Kasumi-1 (cell line): ENCODE measurements at regions not wholly inside any gene's neighbourhood (a gene's known extent, or its start where the extent isn't known, plus 50 kb on each side); places are given as distances from the start of the nearest gene placed in this dataset.
"Not testable (repeated sequence)": the region's sequence is repeated elsewhere in the genome, so short reads cannot be mapped to it uniquely, and the experiment has no call there.

Experiments used
- DNase-seq, 2 experiments: peaks; one replicate each; lab custom pipeline; 2025; lab: John Stamatoyannopoulos, UW

DNA sequence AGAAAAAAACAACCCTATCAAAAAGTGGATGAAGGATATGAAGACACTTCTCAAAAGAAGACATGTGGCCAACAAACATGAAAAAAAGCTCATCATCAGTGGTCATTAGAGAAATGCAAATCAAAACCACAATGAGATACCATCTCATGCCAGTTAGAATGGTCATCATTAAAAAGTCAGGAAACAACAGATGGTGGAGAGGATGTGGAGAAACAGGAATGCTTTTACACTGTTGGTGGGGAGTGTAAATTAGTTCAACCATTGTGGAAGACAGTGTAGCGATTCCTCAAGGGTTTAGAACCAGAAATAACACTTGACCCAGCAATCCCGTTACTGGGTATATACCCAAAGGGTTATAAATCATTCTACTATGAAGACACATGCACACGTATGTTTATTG is 124.0 kb upstream of the PRICKLE1 start:
- DNase-seq, result not testable (repeated sequence)

DNA sequence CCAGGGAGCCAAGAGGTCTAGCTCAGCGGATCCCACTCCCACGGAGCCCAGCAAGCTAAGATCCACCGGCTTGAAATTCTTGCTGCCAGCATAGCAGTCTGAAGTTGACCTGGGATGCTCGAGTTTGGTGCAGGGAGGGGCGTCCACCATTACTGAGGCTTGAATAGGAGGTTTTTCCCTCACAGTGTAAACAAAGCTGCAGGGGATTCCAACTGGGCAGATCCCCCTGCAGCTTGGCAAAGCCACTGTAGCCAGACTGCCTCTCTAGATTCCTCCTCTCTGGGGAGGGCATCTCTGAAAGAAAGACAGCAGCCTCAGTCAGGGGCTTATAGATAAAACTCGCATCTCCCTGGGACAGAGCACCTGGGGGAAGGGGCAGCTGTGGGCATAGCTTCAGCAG is 118.8 kb upstream of the PRICKLE1 start:
- not testable (repeated sequence) for DNase-seq

DNA sequence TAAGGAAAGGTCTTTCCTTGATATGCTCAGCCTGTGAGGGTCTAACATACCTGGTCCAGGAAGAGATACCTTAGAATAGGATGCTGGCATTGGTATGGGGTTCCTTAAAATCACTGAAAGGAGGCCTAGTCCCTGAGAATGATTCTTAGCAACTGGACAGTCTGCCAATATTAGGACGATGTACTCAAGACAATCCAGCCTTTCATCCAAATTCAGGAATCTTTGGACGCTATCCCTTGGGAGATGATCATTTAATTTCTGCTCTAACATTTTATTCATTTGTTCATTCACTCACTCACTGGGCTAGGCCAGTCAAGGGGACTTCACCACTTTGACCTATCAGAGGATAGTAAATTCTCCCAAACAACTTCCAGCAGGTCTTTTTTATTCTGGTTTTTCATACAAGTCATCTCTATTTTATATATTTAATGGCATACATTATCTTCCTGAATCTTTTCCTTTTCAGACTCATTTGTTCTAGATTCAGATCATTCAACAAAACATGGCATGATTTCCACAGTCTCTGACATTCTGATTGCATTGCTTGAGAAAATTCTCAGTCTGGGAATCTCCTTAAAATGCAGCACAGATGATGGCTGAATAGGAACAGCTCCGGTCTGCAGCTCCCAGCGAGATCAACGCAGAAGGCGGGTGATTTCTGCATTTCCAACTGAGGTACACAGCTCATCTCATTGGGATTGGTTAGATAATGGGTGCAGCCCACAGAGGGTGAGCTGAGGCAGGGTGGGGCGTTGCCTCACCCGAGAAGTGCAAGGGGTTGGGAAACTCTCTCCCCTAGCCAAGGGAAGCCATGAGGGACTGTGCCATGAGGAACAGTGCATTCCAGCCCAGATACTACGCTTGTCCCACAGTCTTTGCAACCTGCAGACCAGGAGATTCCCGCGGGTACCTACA is 118.0 kb upstream of the PRICKLE1 start:
- DNase-seq, result no peak

DNA sequence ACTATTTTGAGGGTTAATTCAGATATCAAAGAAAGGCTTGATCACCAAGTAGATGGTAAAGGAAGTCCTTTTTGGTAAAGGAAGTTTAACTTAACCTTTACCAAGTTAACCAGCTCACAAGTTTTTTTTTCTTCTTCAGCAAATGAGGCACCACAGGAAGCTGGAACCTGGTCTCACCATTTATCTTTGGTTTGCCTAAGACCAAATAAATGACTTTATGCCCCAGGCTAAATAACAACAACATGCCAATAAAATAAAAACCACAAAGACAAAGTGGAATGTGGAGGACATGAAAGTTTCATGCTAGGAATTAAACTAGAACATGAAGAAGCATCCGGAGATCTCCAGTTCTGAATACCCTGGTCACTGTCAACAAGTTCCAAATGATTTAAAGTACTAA is 116.8 kb upstream of the PRICKLE1 start:
- no peak for DNase-seq

DNA sequence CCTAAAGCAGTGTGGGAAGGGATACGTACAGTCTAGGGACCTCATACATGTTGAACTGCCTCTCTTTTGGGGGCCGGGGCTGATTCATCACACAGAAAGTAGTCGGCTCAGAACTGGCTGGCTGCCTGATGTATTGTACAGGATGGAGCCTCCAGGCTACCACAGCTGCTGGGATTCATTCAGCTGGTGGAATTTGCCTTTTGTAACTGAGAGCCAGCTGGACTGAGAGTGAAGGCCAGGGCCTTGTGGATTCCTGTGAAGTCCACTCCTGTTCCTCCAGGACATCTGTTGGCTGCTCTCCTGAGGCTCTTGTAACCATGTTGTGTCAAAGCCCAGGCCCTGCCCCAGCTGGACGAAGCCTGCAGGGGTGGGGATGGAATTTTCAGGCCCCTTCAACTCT is 116.3 kb upstream of the PRICKLE1 start:
- DNase-seq, result no peak

DNA sequence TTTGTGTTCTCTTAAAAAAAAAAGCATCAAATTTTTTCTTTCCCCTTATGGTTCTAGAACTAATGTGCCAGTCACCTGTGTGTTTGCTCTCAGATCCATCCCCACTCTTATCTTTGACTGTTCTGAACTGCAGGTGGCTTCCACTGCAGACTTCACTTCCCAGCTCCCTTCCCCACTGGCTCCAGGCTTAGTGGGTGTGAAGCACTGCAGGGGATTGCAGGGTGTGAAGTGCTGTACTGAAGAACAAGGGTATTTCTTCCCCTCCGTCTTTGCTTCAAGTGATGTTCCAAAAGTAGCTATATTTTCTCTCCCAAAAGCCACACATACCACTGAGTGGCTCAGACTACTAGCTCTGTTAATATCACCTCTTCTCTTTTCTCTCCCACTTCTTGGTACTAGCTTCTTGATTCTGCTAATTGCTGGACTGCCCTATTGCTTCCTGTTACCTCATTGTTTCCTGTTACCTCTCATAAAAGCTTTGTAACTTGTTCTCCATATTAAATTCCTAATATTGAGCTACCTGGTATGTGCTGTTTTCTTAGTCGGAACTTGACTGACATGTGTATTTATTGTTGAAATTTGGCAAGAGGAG is 115.4 kb upstream of the PRICKLE1 start:
- DNase-seq, result peak; percentile 47 to 55

DNA sequence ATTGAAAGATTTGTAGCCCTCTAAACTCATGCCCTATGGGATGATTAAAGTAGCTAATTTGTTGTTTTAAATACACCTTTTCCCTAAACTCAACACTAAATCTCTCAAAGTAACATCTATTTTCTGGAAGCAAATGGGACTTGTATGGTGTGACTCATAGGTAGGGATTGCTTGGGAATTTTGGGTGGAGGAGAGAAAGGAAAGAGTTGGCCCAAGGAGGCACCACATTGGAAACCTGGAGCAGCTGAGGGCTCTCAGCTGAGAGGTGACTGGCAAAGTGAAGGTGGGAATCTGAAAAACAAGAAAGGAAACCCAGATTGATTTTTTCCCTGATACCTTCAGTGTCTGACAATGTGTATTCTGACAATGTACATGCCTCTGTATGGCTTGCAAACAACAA is 114.8 kb upstream of the PRICKLE1 start:
- DNase-seq, result no peak

DNA sequence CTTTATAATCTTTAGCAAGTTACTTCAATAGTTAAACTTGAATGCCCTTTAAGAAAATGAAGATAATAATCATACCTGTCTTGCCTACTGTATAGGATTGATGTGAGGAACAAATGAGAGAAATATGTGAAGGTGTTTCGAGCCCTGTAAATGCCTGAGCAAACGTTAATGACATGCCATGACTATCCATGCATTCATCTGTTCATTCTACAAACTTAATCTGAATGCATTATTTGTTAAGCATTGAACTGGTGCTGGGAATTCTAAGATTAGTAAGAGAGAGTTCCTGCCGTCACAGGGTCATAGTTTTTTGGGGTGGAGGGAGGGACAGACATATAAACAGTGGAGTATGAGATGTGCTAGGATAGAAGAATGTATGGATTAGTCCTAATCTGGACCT is 111.5 kb upstream of the PRICKLE1 start:
- DNase-seq, result no peak

DNA sequence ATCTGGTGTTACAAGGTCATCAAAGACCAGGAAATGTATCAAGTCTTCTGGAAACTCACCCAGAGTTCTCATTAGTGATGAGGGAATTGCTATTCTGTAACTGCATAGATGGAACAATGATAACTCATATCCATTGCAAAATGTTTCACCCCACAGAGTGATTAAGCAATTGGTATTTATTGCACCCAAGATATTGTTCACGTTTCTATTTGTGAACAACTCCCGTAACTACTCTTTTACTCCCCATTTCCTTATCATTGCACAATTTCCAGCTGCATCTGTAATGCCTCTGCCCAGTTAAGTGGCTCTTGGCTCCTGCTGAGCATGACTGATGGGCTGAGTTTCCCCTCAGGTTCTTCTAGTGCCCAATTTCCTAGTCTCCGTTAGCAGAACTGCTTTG is 108.7 kb upstream of the PRICKLE1 start:
- DNase-seq, result peak; percentile 83 to 89

DNA sequence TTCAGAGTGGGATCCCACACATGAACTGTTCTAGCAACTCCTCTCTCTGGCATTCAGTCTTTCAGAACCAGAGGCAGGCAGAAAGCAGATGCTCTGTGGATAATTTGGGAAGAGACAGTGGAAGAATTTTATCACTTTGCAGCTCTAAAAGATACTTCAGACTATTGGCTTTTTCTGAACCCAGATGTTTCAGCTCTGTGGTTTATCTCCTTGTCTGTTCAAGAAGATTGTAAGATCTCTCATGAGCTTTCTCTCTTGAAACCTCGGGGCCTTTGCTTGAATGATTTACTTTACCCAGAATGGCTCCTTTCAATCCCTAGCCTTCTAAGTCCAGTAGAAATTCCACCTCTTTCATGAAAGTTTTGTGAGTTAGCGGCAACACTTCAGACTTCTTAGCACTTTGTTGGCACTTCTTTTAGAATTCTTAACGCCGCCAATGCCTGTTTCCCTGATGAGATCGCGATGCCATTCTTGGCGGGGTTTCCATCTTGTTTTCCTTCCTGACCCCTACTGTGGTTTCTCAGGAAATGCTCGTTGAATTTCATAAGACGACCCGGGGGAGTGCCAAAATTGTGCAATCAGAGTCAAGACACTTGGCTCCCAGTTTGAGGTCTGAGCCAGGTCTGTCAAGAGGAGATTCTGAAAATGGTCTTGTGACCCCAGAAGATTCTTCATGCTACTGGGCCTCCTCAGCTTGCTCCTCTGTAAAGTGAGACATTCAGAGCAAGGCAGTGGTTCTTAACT is 107.0 kb upstream of the PRICKLE1 start:
- peak; percentile 70 to 87 for DNase-seq

DNA sequence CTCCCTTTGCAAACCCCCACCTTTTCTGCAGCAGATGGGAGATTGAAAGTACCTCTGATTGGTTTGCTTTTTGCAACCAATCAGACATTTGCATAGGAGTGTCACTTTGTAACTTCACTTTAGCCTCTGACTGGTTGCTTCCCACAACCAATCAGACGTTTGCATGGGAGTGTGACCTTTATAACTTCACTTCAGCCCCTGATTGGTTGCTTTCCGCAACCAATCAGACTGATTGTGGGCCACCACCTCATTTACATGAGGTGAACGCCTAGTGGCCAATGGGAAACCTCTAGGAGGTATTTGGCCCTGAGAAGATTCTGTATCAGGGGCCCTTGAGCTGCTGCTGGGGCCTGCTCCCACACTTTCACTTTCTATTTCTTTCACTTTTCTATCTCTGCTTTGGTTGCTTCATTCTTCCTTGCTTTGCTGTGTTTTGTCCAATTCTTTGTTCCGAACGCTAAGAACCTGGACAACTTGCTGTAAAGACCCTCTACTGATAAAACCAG is 106.0 kb upstream of the PRICKLE1 start:
- peak in 1 of 2 experiments; percentile 31 for DNase-seq

DNA sequence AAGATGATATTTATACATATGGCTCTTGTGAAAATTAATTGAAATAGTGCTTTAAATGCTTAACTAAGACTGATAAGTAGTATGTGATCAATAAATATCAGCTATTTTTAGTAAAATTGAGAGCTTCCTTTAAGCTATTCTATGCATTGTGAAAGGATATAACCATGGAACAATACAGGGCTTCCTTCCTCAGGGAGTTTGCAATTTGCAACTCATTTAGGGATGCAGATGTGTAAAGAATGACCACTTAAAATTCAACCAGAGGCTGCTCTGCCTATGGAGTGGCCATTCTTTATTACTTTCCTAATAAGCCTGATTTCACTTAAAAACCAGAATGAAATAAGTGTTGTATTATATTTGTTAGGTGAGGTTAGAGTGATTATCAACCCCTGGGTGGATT is 103.2 kb upstream of the PRICKLE1 start:
- DNase-seq, result no peak

DNA sequence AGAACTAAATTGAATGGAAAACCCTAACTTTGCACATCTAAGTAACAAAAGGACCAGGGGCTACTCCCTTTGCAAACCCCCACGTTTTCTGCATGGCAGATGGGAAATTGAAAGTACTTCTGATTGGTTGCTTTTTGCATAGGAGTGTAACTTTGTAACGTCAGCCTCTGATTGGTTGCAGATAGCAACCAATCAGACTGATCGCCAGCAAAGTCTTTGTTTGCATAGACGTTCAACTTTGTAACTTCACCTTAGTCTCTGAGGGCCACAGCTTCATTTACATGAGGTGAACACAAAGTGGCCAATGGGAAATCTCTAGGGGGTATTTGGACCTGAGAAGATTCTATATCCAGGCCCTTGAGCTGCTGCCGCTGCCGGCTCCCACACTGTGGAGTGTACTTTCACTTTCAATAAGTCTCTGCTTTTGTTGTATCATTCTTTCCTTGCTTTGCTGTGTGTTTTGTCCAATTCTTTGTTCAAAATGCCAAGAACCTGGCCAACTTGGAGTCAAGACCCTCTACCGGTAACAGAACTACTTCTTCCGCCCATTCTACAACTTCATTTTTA is 102.5 kb upstream of the PRICKLE1 start:
- no peak for DNase-seq

DNA sequence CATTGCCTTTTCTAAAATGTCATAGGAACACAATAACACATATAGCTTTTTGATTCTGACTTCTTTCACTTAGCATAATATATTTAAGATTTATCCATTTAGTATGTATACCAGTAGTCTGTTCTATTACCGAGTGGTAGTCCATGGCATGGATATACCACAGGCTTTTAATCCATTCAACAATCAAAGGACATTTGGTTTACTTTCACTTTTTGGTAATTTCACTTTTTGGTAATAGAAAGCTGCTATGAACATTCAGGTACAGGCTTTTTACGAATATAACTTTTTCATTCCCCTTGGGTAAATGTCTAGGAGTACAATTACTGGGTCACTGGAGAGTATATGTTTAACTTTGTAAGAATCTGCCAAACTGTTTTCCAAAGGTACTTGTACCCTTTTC is 100.7 kb upstream of the PRICKLE1 start:
- DNase-seq, result no peak

DNA sequence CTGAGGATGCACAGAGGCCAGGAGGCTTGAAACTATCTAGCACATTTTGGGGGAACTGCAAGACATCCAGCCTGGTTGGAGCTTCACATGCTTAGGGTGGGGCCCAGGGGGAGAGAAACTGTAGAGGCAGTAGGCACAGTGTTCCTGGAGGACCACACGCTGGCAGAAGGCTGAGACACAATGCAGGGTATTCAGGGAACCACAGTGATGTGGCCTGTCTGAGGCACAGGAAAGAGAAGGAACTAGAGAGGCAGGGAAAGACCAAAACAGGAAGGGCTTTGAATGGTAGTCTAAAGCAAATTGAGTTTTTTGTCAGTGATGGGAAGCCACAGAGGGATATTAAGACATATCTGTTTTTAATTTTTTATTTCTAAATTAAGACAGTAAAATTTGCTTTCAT is 100.2 kb upstream of the PRICKLE1 start:
- peak; percentile 45 to 63 for DNase-seq

DNA sequence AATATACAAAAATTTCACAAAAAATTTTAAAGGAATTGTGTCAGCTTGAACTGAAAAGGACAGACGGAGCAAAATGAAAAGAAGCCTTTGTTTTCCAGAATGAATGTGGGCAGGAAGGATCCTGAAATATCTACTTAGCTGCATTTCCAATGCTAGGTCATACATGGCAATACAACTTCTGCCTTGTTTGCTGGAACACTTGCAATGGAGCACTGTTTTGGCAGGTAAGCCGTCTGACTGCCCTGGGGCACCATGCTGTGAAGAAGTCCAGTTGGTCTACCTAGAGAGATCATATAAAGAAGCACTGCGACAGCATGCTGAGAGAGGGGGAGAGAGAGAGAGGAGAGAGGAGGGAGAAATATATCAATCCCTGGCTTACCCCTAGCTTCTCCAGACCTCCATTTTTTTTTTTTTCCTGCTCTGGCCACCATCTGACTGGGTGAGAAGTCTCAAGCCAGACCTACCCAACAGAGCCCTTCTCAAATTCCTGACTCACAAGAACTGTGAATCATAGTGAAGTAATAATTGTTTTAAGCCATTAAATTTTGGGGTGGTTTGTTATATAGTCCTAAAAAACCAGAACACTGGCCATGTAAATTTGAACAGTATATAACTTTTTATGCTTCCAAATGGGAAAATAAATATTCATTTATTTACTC is 97.1 kb upstream of the PRICKLE1 start:
- DNase-seq, result no peak

DNA sequence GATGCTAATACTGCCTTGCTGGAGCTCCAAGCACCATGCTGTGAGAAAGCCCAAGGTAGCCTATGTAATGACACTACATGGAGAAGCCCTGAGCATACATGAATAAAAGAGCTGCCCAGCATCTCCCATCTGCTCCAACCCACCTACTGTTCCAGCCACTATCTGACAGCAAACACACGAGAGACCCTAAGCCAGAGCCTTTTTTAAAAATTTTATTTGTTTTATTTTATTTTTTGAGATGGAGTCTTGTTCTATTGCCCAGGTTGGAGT is 95.2 kb upstream of the PRICKLE1 start:
- DNase-seq, result no peak

DNA sequence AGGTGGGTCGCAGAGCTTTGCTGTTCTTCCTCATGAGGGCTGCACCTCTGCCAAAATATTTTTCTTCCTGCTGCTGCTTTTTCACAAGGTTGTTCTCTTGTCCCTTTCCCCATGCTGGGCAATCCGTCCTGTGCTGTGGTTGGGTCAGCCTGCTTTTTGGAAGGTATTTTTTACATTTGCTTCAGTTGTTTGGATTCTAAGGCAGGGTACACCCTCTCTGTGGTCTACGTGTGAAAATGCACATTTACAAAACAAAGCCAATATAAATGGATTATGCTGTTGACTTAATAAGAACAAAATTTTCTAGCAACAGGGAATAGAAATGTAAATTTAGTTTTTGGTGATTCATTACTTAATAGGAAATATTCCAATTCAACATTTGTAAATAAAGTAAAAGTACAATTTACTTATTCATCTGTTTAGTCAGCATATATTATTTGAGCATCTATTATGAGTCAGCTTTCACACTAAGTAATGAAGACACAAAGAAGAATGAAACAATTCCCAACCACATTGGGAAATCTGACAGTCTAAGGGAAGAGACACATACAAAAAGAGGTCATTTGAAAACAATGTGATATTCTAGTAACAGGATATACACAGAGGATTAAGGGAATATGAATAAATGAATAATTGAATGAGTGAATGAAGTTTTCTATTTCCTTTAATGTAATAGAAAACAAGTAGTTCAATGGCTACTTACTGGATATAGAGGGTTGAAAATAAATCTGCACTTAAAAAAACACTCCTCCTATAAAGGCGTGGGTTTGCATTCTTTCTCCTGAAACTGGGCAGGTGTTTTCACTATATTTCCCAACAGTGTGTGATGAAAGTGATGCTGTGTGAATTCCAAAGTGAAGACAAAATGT is 94.6 kb upstream of the PRICKLE1 start:
- no peak for DNase-seq

DNA sequence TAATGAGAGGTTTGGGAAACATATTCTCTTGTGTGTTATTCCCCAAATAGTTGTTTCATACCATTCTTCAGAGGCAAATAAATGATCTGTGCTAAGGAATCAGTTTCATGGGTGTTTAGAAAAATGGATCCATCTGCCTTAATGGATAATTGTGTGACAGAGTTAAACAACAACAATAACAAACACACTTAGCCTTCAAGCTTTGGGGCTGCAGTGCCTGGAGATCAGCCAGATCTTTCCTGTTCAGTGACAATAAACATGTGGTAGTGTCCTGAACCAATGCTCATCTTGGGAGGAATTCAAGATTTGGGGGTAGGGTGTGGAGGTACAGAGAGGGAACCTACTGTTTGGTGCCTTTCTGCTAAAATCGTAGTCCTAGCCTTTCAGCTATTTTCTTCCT is 93.7 kb upstream of the PRICKLE1 start:
- no peak for DNase-seq

DNA sequence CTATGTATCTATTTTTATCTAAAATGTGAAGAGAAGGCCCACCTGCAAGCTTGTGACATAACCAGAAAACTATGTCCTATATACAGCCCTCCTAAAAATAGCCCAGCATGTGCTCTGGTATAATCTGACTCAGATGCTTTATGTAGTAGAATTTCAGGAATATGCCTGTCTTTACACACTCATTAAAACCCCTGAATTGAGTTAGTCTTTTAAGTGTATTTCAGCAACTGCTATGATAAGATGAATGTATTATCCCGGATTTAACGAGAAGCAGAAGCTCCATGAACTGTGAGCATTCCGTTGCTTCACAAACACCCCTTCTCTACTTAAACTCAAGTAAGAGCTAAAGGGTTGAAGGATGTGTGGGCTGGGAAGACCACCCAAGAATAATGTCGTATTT is 89.9 kb upstream of the PRICKLE1 start:
- no peak for DNase-seq

DNA sequence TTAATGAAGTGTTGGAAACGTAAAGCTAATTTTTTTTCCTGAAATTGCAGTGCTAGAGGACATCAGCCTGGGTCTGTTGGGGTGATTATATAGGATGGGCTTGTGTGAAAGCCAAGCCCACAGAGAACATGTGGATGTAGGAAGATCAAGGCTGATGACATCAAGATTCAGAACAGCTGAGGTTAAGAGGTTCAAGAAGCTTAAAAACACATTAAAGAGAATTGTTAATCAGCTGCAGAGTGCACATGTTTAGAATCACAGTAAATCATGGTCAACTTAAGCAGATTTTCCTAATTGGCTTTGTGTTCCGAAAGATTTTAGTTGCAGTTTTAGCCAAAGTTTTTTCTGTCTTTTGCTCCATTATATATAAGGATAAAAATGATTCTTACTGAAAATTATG is 87.9 kb upstream of the PRICKLE1 start:
- DNase-seq, result no peak
